Left renal pelvis (tissue), 4 donors: ENCODE measurements at regions not wholly inside any gene's neighbourhood (a gene's known extent, or its start where the extent isn't known, plus 50 kb on each side); places are given as distances from the start of the nearest gene placed in this dataset.

ENCODE experiments used
- DNase-seq, 4 donors: peaks; one replicate each; pipeline ENCODE4 v3.0.0-alpha.2; 2013; ENCODE audit warnings: low read depth in 4 of 4, low spot score in 3 of 4

GRCh38 chr11:95337972-95338429, 107.0 kb upstream of the SESN3 start:
- no peak for DNase-seq

DNA sequence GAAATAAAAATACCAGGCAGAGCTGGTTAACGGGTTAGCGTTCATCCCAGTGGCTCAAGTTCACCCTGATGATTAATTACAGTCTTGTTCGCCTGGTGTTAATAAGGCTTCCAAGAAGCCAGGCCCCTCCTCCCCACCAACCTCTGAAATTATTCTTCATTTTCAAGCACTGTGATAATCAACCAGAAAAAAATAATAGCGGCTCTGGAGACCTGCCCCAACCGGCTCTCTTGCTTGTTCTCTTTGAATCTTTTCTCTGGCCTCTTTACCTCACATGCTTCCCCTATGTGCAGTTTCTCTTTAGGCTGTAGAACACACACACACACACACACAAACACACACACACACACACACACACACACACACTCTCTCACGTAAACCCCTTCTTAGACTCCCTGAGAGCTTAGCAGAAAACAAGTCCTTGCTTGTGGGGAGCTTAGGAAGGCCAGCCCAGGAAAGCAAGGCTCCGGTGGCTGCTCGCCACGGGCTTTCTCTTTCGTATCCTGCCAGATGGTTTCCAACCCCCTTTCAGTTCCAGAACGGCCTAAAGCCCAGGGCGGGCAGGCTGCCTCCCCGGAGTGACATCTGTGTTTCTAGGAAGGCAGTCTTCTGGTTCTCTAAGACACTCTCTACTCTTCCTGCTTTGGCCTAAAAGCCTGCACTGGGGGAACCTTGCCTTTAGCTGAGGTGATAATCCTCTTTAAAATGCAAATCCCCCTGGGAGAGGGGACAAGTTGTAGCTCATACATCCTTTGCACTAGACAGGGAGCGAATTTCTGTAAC, 106.4 kb upstream of the SESN3 start:
- DNase-seq: no peak

GRCh38 chr11:95335989-95336388, 105.0 kb upstream of the SESN3 start:
- DNase-seq: no peak

DNA sequence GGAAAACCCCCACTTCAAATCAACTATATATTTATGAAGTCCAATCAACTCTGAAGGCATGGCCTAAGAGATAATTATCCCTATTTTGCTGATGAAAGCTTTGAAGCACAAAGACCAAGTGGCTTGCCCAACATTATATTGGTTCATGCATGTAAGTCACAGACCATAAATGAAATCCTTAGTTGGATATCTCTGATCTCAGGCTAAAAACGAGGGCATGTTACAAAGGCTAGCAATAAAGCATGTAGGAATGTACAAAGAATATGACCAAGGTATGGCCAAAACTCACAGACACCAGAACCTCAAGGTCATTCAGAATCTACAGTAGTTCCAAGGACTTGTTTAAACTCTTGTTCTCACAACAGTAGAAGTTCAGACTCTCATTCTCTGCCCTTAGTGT, 100.2 kb upstream of the SESN3 start:
- no peak for DNase-seq

- no peak for DNase-seq
Observed at GRCh38 chr11:95330302-95330701, 99.3 kb upstream of the SESN3 start.

DNA sequence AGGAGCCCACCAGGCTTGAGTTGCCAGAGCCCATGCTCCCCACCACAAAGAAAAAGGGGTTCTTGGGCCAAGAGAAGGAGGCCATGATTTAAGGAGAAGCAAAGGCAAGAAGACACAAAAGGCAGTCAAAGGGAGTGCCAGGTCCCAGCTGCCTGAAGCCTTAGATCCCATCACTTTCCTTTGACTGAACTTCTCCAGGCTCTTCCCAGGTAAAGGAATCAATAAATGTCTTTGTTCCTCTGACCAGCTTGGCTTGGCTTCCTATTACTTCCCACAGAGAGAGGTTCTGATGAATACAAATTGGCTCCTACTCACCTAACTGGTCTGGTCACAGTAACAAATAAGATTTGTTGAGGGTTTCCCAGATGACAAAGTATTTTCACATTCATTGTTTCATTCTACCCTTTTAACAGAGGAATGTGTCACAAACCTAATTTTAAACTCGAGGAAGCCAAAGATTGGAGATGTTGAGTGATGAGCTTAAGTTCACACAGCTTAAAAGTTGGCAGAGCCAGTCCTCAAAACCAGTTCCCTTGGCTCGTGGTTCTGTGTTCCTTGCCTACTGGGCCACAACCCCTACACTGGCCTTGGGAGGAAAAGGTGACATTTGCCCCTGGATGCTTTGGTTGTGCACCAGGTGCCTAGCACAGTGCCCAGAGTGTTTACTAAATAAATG, 96.4 kb upstream of the SESN3 start:
- no peak for DNase-seq

- DNase-seq: no peak
Observed at GRCh38 chr11:95325777-95326258, 94.8 kb upstream of the SESN3 start.

DNA sequence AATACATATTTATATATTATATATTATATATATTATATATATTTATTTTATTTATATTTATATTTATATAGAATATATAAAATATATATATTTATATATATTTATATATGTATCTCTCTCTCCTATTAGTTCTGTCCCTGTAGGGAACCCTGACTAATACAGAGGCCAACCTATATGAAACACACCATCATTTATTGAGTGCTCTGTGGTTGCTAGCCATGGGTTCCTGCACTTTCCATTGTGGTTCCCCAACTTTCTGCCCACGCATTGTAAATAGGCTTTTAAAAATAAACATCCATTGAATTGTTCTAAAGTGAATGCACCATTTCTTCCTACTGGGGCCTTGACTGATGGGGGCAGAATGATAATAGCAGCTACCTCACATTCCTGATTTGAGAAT, 93.8 kb upstream of the SESN3 start:
- no peak for DNase-seq

GRCh38 chr11:95322539-95322938, 91.5 kb upstream of the SESN3 start:
- no peak for DNase-seq

- DNase-seq: no peak
Observed at GRCh38 chr11:95318498-95318897, 87.5 kb upstream of the SESN3 start.

GRCh38 chr11:95308512-95309035, 77.6 kb upstream of the SESN3 start:
- DNase-seq: no peak

GRCh38 chr11:95307286-95307685, 76.3 kb upstream of the SESN3 start:
- DNase-seq: no peak

DNA sequence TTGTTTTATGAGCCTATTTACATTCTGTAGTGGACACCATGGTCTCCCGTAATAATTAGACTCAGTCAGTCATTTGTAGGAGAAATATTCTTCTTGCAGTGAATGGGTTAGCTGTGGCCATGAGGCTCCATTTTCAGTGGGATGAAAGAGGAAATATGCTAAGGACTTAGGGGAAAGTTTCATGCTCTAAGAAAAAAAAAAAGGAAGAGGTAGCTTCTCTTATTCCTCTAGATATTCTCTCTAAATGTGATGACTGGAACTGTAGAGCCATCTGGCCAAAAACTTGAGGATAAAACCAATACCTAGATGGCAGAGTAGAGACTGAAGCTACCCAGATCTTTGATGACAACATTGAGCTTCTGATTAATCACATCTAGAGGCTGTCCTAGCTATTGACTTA, 75.8 kb upstream of the SESN3 start:
- no peak for DNase-seq

DNA sequence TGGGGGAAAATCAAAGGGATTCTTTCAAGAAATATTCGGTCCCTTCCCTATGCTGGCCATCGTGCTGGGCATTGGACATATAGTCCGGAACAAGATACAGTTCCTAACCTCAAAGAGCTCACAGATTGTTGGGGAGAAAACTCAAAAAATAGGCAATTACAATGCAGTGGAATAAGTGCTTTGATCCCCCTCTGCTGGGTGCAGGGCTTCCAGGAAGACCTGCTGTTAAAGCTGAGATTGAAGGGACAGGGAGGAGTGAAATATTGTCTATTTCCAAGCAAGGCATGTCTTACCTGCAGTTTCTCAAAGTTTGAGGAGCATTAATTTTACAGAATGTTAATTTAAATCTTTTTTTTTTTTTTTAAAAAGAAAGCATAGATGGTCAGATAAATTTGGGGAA, 75.1 kb upstream of the SESN3 start:
- no peak for DNase-seq

DNA sequence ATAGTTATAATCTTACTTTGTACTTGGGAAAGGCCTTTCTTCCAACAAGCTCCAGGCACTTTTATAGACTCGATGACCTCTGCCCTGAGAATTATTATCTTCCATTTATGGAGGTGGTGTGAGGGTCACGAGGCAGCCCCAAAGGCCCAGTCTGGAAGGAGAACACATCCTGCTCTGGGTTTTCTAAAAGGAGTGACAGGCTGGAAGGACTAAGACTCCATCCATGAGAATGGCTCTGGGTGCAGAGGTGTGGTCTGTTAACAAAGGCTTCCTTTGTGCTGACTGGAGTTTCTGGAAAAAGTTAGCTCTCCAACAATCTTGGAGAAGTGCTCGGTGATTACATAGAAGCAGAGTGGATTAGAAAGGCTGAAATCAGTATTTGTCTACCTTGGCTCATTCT, 74.7 kb upstream of the SESN3 start:
- no peak for DNase-seq

DNA sequence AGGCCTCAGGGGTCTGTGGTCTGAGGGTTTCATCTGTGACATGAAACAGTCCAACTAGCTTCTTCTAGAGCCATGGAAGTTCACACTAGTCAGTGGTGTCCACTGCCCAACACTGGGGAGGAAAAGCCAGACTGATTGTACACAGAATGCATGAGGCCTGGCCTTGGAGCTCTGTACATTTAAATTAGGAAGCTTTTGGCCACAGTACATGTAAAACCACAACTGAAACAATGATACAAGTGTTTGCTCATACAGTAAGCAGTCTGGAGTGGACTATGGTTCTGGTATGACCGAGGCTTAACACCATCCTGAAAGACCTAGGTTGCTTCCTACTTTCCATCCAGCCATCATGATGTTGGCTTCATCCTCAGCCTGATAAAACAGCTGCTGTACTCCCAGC, 73.8 kb upstream of the SESN3 start:
- no peak for DNase-seq

- no peak for DNase-seq
Observed at GRCh38 chr11:95302211-95302610, 71.2 kb upstream of the SESN3 start.

- no peak for DNase-seq
Observed at GRCh38 chr11:95301474-95301873, 70.5 kb upstream of the SESN3 start.

GRCh38 chr11:95299078-95299679, 68.2 kb upstream of the SESN3 start:
- DNase-seq: peak in 3 of 4 donors; percentile 24 to 51 (median 25)

- no peak for DNase-seq
Observed at GRCh38 chr11:95297680-95298452, 66.9 kb upstream of the SESN3 start.

DNA sequence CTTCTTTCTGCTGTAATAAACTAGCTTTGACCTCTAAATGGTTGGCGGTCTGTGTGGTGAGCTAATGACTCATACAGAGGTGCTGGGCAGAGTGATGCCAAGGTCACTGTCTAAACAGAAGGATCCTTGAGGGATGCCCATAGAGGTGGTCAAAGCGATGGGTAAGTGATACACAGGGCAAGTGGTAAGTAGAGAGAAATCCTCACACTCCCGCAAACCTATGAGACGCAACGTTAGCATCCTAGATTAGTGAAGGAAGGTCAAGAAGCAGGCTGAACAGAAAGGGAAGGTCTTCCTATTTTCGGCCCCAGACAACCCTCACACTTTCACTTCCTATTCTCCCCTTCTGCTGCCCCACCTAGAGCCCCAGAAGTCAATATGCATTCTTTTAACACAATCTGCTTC, 65.6 kb upstream of the SESN3 start:
- DNase-seq: no peak
